HG02852 (cell line): ENCODE measurements at regions not wholly inside any gene's neighbourhood (a gene's known extent, or its start where the extent isn't known, plus 50 kb on each side); places are given as distances from the start of the nearest gene placed in this dataset.
"Not testable (repeated sequence)": the region's sequence is repeated elsewhere in the genome, so short reads cannot be mapped to it uniquely, and the experiment has no call there.

ENCODE experiments used
- ATAC-seq: cut with Tn5 transposase; IDR thresholded peaks from one replicate; pipeline ENCODE4 v1.9.1; 2021; ENCODE audit warnings: mild to moderate bottlenecking, moderate library complexity; ENCODE audit not compliant: unreplicated experiment

- ATAC-seq, result no peak
These were observed 663.7 kb upstream of the LRATD1 start for GRCh38 chr2:13968811-13969210.

DNA sequence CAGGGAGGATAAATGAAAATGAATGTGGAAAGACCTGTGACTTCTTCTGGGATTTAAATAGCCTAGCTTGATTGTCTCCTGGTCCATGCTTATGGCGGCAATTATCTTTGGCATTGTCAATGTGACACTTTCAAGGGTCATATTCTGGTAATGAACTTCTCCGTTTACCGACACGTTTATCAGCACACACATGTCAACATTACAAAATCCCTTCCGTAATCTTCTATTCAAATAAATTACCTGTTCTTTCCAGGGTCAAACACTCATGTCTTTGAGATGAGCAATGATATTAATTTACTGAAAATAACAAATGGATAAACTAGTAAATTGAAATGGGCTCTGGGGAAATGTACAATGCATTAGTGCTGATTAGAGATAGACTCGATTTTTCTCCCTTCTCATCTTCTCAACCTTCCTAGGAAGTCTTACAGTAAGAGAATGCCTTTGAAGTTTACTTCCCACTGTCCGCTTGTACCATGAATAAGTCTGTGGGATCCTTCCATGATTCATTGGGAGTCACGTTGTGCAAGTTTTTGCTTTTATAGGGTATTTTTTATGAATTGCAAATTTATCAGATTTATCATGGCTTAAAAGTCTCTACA is 646.3 kb upstream of the LRATD1 start:
- no peak for ATAC-seq

DNA sequence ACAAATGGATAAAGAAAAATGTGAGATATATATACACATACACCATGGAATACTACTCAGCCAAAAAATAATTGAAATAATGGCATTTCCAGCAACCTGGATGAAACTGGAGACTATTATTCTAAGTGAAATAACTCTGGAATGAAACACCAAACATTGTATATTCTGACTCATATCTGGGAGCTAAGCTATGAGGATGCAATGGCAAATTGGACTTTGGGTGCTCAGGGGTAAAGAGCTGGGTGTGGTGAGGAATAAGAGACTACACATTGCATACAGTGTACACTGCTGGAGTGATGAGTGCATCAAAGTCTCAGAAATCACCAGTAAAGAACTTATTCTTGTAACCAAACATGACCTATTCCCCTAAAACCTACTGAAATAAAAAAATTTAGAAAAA is 636.0 kb upstream of the LRATD1 start:
- no peak for ATAC-seq

DNA sequence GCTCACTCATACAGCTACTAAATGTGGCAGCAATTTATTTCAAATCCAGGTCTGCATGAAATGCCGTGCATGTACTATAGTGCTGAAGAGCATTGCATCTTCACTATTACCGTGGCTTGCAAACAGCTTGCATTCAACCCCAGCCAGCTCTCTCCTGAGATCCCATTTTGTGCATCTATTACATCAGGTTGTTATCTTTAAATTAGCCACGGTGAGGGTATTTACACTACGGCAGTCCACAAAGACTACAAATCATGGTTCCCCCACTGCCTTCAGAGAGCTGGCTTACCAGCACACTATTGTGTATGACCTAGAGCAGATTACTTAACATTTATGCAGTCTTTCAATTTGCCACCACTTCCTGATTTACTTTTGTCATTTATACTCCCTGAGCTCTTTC is 621.3 kb upstream of the LRATD1 start:
- ATAC-seq, result no peak

DNA sequence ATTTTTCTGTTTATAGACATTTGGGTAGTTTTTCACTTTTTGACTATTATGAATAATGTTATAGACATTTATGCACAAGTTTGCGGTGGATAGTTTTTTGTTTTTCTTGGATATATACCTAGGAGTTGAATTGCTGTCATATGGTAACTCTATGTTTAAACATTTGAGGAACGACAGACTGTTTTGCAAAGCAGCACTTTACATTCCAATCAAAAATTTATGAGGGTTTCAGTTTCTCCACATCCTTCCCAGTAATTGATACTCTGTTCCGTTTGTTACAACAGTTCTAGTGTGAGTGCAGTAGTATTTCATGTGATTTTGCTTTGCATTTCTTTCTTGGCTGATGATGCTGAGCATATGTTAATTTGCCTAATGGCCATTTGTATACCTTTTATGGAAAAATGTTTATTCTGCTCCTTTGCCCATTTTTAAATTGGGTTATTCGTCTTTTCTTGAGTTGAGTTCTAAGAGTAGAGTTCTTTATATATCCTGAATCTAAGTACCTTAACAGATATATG is 617.3 kb upstream of the LRATD1 start:
- ATAC-seq, result no peak

DNA sequence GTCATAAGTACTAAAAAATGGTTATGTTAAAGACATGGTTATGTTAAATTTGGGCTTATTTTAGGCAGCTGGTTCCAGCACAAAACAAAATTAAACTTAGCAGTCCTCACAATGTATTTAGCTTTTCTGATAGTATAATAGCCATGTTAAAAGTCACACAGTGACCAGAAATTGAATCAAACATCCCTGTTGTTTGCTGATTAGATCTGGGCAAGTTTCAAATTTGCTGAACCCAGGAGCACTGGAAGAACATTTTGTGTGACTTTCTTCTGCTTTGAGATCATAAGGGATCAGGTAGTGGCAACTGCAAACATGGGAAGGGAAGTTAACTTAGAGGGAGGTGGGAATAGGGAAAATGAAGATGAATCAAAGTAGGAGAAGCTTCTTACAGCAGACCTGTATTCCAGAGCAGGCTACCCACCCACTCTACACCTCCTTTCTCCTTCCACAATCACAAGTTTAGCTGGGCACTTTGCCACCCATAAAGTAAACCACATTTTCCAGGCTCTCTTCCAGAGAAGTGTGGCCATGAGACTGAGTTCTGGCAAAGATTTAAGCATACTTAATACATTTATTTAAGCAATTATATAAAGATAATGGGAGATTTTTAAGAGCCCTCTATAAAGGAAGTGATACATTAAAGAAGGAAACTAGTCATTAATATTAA is 616.1 kb upstream of the LRATD1 start:
- ATAC-seq, result no peak

GRCh38 chr2:14018620-14019019 is 613.9 kb upstream of the LRATD1 start:
- ATAC-seq, result no peak

- ATAC-seq, result no peak
These were observed 609.0 kb upstream of the LRATD1 start for GRCh38 chr2:14023558-14023957.

DNA sequence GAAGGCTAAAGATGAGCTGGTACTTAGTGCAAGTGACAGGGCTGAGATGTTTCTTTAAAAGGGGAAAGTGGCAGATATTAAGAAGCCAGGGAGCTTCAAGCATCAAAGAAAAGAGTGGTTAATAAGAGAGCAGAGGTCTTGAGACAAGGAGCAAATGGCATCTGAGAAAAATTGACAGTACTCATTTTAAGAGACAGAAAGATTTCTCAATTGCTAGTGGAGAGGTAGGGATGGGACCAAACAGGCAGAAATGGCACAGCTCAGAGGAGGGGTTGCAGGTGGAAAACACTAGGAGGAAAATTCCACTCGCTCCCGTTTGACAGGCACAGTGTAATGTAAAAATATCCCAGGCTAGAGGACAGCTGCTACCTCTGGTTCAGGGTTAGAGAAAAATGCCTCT is 593.4 kb upstream of the LRATD1 start:
- no peak for ATAC-seq

- ATAC-seq, result no peak
These were observed 585.0 kb upstream of the LRATD1 start for GRCh38 chr2:14047491-14047890.

GRCh38 chr2:14051401-14051800 is 581.1 kb upstream of the LRATD1 start:
- ATAC-seq, result no peak

DNA sequence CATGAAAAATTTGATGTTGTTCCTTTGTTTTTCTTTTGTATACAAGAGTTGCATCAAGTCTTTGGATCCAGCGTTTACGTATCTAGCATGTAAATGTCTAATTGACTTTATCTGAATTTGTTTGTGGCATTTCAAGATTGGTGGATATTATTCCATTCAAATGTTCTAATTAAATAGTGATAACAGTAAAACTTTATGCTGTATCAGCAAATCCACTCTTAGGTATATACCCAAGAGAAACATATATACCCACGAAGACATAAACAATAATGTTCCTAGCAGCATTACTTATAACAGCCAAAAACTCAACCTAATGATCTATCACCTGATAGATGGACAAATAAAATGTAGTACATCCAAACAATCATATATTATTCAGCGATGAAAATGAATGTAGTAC is 579.4 kb upstream of the LRATD1 start:
- no peak for ATAC-seq

DNA sequence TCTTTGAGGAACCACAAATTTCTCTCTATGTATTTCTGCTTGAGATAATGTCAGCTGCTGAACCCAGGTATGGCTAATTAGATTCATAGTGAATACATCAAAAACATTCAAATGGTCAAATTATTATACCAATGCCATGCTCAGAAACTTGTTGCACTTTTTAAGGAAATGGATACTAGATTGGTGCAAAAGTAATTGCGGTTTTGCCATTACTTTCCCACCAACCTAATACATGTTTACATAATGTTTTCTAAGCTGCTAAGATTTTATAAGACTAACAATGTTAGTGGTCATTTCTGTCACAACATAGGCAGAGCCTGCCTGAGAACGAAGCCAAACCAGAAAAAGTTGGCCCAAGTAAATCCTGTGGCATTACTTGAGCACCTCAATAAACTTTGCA is 568.2 kb upstream of the LRATD1 start:
- ATAC-seq, result no peak

- no peak for ATAC-seq
These were observed 560.2 kb upstream of the LRATD1 start for GRCh38 chr2:14072338-14072737.

- ATAC-seq, result no peak
These were observed 557.8 kb upstream of the LRATD1 start for GRCh38 chr2:14074691-14075090.

- ATAC-seq, result no peak
These were observed 552.9 kb upstream of the LRATD1 start for GRCh38 chr2:14079576-14079975.

- no peak for ATAC-seq
These were observed 551.0 kb upstream of the LRATD1 start for GRCh38 chr2:14081521-14081920.

- ATAC-seq, result no peak
These were observed 549.9 kb upstream of the LRATD1 start for GRCh38 chr2:14082640-14083039.

DNA sequence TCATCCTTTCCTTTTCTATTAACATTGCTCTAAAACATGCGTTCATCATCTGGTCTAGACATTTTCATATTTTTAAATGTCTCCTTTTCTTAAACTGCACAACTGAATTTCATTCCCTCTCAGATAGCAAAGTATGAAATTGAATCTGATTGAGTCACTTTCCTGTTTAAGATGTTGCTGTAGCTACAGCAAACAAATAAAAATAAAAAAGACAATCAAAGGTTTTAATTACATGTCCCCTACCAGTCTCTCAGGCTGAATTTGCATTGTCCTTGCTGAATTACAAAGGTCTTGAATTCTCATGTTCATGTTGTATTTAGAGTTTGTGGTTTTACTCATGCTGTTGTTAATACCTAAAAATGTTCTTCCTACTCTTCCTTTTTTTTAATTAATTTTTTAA is 537.9 kb upstream of the LRATD1 start:
- ATAC-seq, result no peak

GRCh38 chr2:14099101-14099500 is 533.4 kb upstream of the LRATD1 start:
- not testable (repeated sequence) for ATAC-seq

- ATAC-seq, result no peak
These were observed 518.2 kb upstream of the LRATD1 start for GRCh38 chr2:14114275-14114674.

DNA sequence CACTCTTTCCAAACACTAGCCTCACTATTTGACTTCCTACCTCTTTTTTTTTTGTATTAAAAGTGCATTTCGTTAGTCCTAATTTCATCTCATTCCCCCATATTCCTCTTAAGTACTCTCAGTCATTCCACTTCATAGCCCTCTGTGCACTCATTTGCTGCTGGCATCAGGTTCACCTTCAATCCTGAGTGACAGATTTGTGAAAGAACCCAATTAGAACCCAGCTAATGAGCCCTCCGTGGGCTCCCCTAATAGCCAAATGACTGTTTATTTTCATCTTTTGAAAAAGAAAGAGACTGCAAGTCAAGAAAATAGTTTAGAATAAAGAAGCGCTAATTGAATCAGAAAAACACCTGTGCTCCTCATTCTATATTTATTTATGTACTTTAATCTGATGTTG is 512.1 kb upstream of the LRATD1 start:
- no peak for ATAC-seq
